ACC112 (cell line): ENCODE measurements at regions not wholly inside any gene's neighbourhood (a gene's known extent, or its start where the extent isn't known, plus 50 kb on each side); places are given as distances from the start of the nearest gene placed in this dataset.

Experiments
- H2AFZ ChIP-seq: fragments of 200-600 bp; sonication (generic); one replicate; pipeline ENCODE4 v1.6.0; 2017; ENCODE audit warnings: antibody characterized with exemption, low read length; ENCODE audit not compliant: unreplicated experiment
- H3K27ac ChIP-seq: fragments of 200-600 bp; sonication (generic); 2 replicates; pipeline ENCODE4 v1.5.1; 2014; ENCODE audit warnings: low read depth, mild to moderate bottlenecking, antibody characterized with exemption, low read length, moderate library complexity
- H3K27me3 ChIP-seq: fragments of 200-600 bp; sonication (generic); 2 replicates; pipeline ENCODE4 v1.6.1; 2014; ENCODE audit warnings: mild to moderate bottlenecking, antibody characterized with exemption, low read length, moderate library complexity, mixed read lengths; ENCODE audit not compliant: insufficient read depth
- H3K36me3 ChIP-seq: fragments of 200-600 bp; sonication (generic); 2 replicates; pipeline ENCODE4 v1.6.1; 2016; ENCODE audit warnings: mild to moderate bottlenecking, antibody characterized with exemption, low read length, moderate library complexity, mixed read lengths; ENCODE audit not compliant: insufficient read depth
- H3K4me1 ChIP-seq: fragments of 200-600 bp; sonication (generic); one replicate; pipeline ENCODE4 v1.6.1; 2016; ENCODE audit warnings: low read length, mixed read lengths; ENCODE audit not compliant: insufficient read depth, unreplicated experiment, control insufficient read depth
- H3K4me3 ChIP-seq: fragments of 200-600 bp; sonication (generic); 2 replicates; pipeline ENCODE4 v1.5.1; 2014; ENCODE audit warnings: mild to moderate bottlenecking, low read depth, low read length
- H3K79me2 ChIP-seq: fragments of 200-600 bp; sonication (generic); one replicate; pipeline ENCODE4 v1.6.0; 2016; ENCODE audit warnings: low read length; ENCODE audit not compliant: control insufficient read depth, unreplicated experiment, insufficient read depth

GRCh38 chr7:17139081-17139480 is 159.4 kb upstream of the AHR start:
- Histone ChIP-seq H3K4me3 (no peak overlapping the region), H2AFZ (no peak overlapping the region), H3K27ac (no peak overlapping the region), H3K4me1 (peaks cover 17% of the 10 kb centered on the region), H3K79me2 (no peaks in the 10 kb centered on the region), H3K27me3 (no peaks in the 10 kb centered on the region), H3K36me3 (no peaks in the 10 kb centered on the region)

GRCh38 chr7:17140406-17140805 is 158.0 kb upstream of the AHR start:
- H3K36me3 ChIP-seq = no peaks in the 10 kb centered on the region
- no peaks in the 10 kb centered on the region for H3K27me3 ChIP-seq
- H3K79me2 ChIP-seq = no peaks in the 10 kb centered on the region
- H3K27ac ChIP-seq = no peak overlapping the region
- H3K4me1 ChIP-seq = peaks cover 21% of the 10 kb centered on the region
- H2AFZ ChIP-seq = no peak overlapping the region
- no peak overlapping the region for H3K4me3 ChIP-seq

GRCh38 chr7:17142831-17143541 is 155.5 kb upstream of the AHR start:
- Histone ChIP-seq H2AFZ (peak overlapping the region; percentile 12), H3K27ac (peak overlapping the region; percentile 75), H3K4me1 (peaks cover 21% of the 10 kb centered on the region), H3K4me3 (peak overlapping the region; percentile 56), H3K27me3 (no peaks in the 10 kb centered on the region), H3K36me3 (no peaks in the 10 kb centered on the region), H3K79me2 (no peaks in the 10 kb centered on the region)

GRCh38 chr7:17144322-17144721 is 154.1 kb upstream of the AHR start:
- Histone ChIP-seq H3K4me1 (peaks cover 21% of the 10 kb centered on the region), H3K27me3 (no peaks in the 10 kb centered on the region), H3K27ac (peak overlapping the region; percentile 75), H3K36me3 (no peaks in the 10 kb centered on the region), H2AFZ (peak overlapping the region; percentile 62), H3K79me2 (no peaks in the 10 kb centered on the region), H3K4me3 (peak overlapping the region; percentile 62)

- Histone ChIP-seq H3K27ac (no peak overlapping the region), H3K4me1 (peaks cover 18% of the 10 kb centered on the region), H3K36me3 (no peaks in the 10 kb centered on the region), H3K27me3 (no peaks in the 10 kb centered on the region), H3K4me3 (no peak overlapping the region), H3K79me2 (no peaks in the 10 kb centered on the region), H2AFZ (no peak overlapping the region)
Measured at GRCh38 chr7:17146621-17147020, 151.8 kb upstream of the AHR start.

GRCh38 chr7:17147409-17147808 is 151.0 kb upstream of the AHR start:
- peaks cover 18% of the 10 kb centered on the region for H3K4me1 ChIP-seq
- H3K27me3 ChIP-seq = no peaks in the 10 kb centered on the region
- H3K36me3 ChIP-seq = no peaks in the 10 kb centered on the region
- no peak overlapping the region for H2AFZ ChIP-seq
- no peaks in the 10 kb centered on the region for H3K79me2 ChIP-seq
- H3K4me3 ChIP-seq = no peak overlapping the region
- H3K27ac ChIP-seq = no peak overlapping the region

- Histone ChIP-seq H3K4me1 (no peaks in the 10 kb centered on the region), H3K79me2 (no peaks in the 10 kb centered on the region), H2AFZ (no peak overlapping the region), H3K27me3 (no peaks in the 10 kb centered on the region), H3K36me3 (no peaks in the 10 kb centered on the region), H3K27ac (no peak overlapping the region), H3K4me3 (no peak overlapping the region)
Measured at GRCh38 chr7:17150018-17150417, 148.4 kb upstream of the AHR start.

GRCh38 chr7:17152721-17153120 is 145.7 kb upstream of the AHR start:
- no peak overlapping the region for H3K27ac ChIP-seq
- H3K27me3 ChIP-seq = no peaks in the 10 kb centered on the region
- no peaks in the 10 kb centered on the region for H3K4me1 ChIP-seq
- H3K4me3 ChIP-seq = no peak overlapping the region
- no peaks in the 10 kb centered on the region for H3K36me3 ChIP-seq
- H2AFZ ChIP-seq = no peak overlapping the region
- no peaks in the 10 kb centered on the region for H3K79me2 ChIP-seq

GRCh38 chr7:17153536-17153935 is 144.9 kb upstream of the AHR start:
- Histone ChIP-seq H3K27me3 (no peaks in the 10 kb centered on the region), H3K27ac (no peak overlapping the region), H3K36me3 (no peaks in the 10 kb centered on the region), H3K4me3 (no peak overlapping the region), H3K79me2 (no peaks in the 10 kb centered on the region), H2AFZ (no peak overlapping the region), H3K4me1 (no peaks in the 10 kb centered on the region)

GRCh38 chr7:17155529-17155928 is 142.9 kb upstream of the AHR start:
- Histone ChIP-seq H3K27me3 (no peaks in the 10 kb centered on the region), H2AFZ (no peak overlapping the region), H3K27ac (no peak overlapping the region), H3K4me3 (no peak overlapping the region), H3K79me2 (no peaks in the 10 kb centered on the region), H3K4me1 (no peaks in the 10 kb centered on the region), H3K36me3 (no peaks in the 10 kb centered on the region)

- Histone ChIP-seq H3K36me3 (no peaks in the 10 kb centered on the region), H3K4me1 (no peaks in the 10 kb centered on the region), H3K27me3 (no peaks in the 10 kb centered on the region), H3K27ac (no peak overlapping the region), H3K79me2 (no peaks in the 10 kb centered on the region), H2AFZ (no peak overlapping the region), H3K4me3 (no peak overlapping the region)
Measured at GRCh38 chr7:17158261-17158660, 140.2 kb upstream of the AHR start.
